Subcutaneous abdominal adipose tissue (tissue), 5 donors: ENCODE measurements at regions not wholly inside any gene's neighbourhood (a gene's known extent, or its start where the extent isn't known, plus 50 kb on each side); places are given as distances from the start of the nearest gene placed in this dataset.

Experiments used
- H3K27ac ChIP-seq: one replicate; pipeline ENCODE4 v1.7.0; 2013; ENCODE audit warnings: low read depth, mild to moderate bottlenecking, inconsistent platforms, low read length, moderate library complexity
- H3K27me3 ChIP-seq, 5 donors: one replicate each; pipeline ENCODE4 v1.7.0; 2013; ENCODE audit warnings: low read length in 5 of 5, inconsistent platforms in 1 of 5; ENCODE audit not compliant: control insufficient read depth in 5 of 5, insufficient read depth in 4 of 5
- H3K36me3 ChIP-seq, 5 donors: one replicate each; pipeline ENCODE4 v1.7.0; 2013; ENCODE audit warnings: low read length in 5 of 5; ENCODE audit not compliant: control insufficient read depth in 5 of 5, insufficient read depth in 5 of 5
- H3K4me1 ChIP-seq, 5 donors: one replicate each; pipeline ENCODE4 v1.7.0; 2013; ENCODE audit warnings: low read length in 5 of 5, mild to moderate bottlenecking in 3 of 5, moderate library complexity in 1 of 5; ENCODE audit not compliant: control insufficient read depth in 5 of 5, insufficient read depth in 5 of 5
- H3K4me3 ChIP-seq, 5 donors: one replicate each; pipeline ENCODE4 v1.7.0; 2013; ENCODE audit warnings: low read length in 5 of 5, low read depth in 1 of 5
- H3K9ac ChIP-seq, 5 donors: one replicate each; pipeline ENCODE4 v1.7.0; 2013; ENCODE audit warnings: low read length in 5 of 5, mild to moderate bottlenecking in 4 of 5, moderate library complexity in 3 of 5
- H3K9me3 ChIP-seq, 5 donors: one replicate each; pipeline ENCODE4 v1.7.0; 2013; ENCODE audit warnings: low read length in 5 of 5; ENCODE audit not compliant: control insufficient read depth in 5 of 5
- donor health status: healthy.
- donor health status: healthy.
- donor health status: healthy.
- donor health status: healthy.
- donor health status: healthy.

DNA sequence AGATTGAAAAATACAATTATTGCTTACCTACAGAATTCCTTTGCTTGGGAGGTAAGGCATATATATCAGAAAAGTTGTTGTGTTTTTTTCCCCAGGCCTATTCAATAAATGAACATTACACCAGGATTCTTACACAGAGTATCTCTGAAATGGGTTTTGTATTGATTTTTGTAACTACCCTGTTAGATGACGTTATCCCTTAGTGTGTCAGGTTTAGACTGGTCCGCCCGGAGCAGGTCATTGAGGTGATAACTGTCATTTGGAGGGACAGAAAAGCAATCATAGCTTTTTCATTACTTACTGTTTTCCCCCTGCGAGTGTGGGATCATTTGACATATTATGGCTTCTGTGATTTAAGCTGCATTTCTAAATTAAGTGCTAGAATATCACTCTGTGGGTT is 715.2 kb upstream of the ADAMTS16 start:
- no peaks in the 10 kb centered on the region for H3K9me3 ChIP-seq
- no peaks in the 10 kb centered on the region for H3K4me1 ChIP-seq
- no peaks in the 10 kb centered on the region for H3K27me3 ChIP-seq
- no peak overlapping the region for H3K4me3 ChIP-seq
- H3K36me3 ChIP-seq, result no peaks in the 10 kb centered on the region
- H3K9ac ChIP-seq, result no peak overlapping the region
- no peak overlapping the region for H3K27ac ChIP-seq

DNA sequence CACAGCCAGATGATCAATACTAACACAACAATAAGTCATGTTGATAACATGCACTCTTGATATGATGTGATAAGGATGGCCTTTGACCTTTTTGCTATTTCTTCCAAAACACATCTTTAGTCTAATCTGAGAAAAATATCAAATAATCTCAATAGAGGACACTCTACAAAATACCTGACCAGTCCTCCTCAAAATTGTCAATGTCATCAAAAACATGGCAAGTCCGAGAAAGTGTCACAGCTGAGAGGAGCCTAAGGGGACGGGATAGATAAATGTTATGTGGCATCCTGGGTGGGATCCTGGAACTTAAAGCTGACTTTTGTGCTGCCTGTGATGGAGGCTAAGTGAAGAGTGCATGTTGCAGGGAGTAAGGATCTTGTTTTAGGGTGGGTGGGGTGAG is 699.6 kb upstream of the ADAMTS16 start:
- no peaks in the 10 kb centered on the region for H3K27me3 ChIP-seq

GRCh38 chr5:4442221-4442620 is 697.9 kb upstream of the ADAMTS16 start:
- no peak overlapping the region for H3K9ac ChIP-seq
- H3K4me3 ChIP-seq, result no peak overlapping the region
- no peak overlapping the region for H3K27ac ChIP-seq
- no peaks in the 10 kb centered on the region for H3K4me1 ChIP-seq
- peaks cover 0 to 12% (median 6%) of the 10 kb centered on the region in 5 donors for H3K9me3 ChIP-seq
- no peaks in the 10 kb centered on the region for H3K27me3 ChIP-seq
- H3K36me3 ChIP-seq, result no peaks in the 10 kb centered on the region

More for the DNA sequence above, 699.6 kb upstream of the ADAMTS16 start:
- Histone ChIP-seq H3K36me3 (no peaks in the 10 kb centered on the region), H3K4me3 (no peak overlapping the region), H3K27ac (no peak overlapping the region), H3K4me1 (no peaks in the 10 kb centered on the region), H3K9me3 (peaks cover 0 to 5% (median 2%) of the 10 kb centered on the region in 5 donors), H3K9ac (no peak overlapping the region)

- Histone ChIP-seq H3K9ac (no peak overlapping the region), H3K4me1 (no peaks in the 10 kb centered on the region), H3K27me3 (no peaks in the 10 kb centered on the region), H3K4me3 (no peak overlapping the region), H3K9me3 (peaks cover 0 to 12% (median 6%) of the 10 kb centered on the region in 5 donors), H3K27ac (no peak overlapping the region), H3K36me3 (no peaks in the 10 kb centered on the region)
These were observed 692.5 kb upstream of the ADAMTS16 start for GRCh38 chr5:4447657-4448056.

GRCh38 chr5:4453655-4454054 is 686.5 kb upstream of the ADAMTS16 start:
- H3K36me3 ChIP-seq, result no peaks in the 10 kb centered on the region
- H3K4me1 ChIP-seq, result no peaks in the 10 kb centered on the region
- no peaks in the 10 kb centered on the region for H3K27me3 ChIP-seq
- no peak overlapping the region for H3K27ac ChIP-seq
- no peaks in the 10 kb centered on the region for H3K9me3 ChIP-seq
- no peak overlapping the region for H3K4me3 ChIP-seq
- no peak overlapping the region for H3K9ac ChIP-seq

GRCh38 chr5:4479426-4479825 is 660.7 kb upstream of the ADAMTS16 start:
- Histone ChIP-seq H3K9ac (no peak overlapping the region), H3K27ac (no peak overlapping the region), H3K9me3 (peaks cover 0 to 4% (median 3%) of the 10 kb centered on the region in 5 donors), H3K27me3 (peaks cover 0 to 6% (median 0%) of the 10 kb centered on the region in 5 donors), H3K4me3 (no peak overlapping the region), H3K4me1 (no peaks in the 10 kb centered on the region), H3K36me3 (no peaks in the 10 kb centered on the region)

DNA sequence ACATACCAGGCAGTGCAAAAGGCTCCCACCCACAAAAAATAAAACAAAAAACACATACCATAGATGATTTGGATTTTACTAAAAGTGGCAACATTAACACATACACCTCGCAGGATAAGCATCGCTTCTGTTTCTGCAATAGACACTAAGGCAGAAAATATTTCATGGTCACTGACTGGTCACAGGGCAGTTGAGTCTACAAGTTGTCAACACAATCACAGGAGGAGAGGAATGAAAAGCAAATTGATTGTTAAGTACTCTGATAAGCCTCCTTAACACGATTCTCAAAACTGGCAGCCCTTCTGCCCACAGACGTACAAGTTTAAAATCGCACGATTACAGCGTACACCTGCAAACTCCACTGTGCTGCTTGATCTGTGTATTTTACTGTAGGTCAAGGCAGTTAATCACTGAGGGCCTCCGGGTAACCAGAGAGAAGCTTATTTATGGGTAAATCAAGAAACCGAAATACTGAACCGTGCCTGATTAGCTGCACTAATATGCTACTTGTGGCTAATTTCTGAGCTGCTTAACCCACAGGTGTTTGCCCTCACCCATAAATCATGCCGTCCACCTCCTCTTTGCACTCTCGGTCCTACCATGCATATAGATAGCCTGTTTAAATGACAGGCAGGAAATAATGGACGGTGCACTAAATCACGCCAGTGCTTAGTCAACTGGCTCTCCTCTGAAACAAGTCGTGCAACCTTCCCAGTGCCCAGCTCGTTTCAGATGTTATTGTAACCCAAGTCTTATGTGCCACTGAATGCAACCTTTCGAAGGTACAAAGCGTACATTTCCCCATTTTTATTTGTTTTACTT is 659.4 kb upstream of the ADAMTS16 start:
- no peak overlapping the region for H3K4me3 ChIP-seq
- H3K9me3 ChIP-seq, result peaks cover 0 to 4% (median 3%) of the 10 kb centered on the region in 5 donors
- H3K36me3 ChIP-seq, result no peaks in the 10 kb centered on the region
- H3K27ac ChIP-seq, result no peak overlapping the region
- H3K9ac ChIP-seq, result no peak overlapping the region
- peaks cover 0 to 6% (median 0%) of the 10 kb centered on the region in 5 donors for H3K27me3 ChIP-seq
- no peaks in the 10 kb centered on the region for H3K4me1 ChIP-seq

- Histone ChIP-seq H3K4me1 (no peaks in the 10 kb centered on the region), H3K36me3 (no peaks in the 10 kb centered on the region), H3K27me3 (no peaks in the 10 kb centered on the region), H3K27ac (no peak overlapping the region), H3K9me3 (peaks cover 0 to 2% (median 0%) of the 10 kb centered on the region in 5 donors), H3K9ac (no peak overlapping the region), H3K4me3 (no peak overlapping the region)
These were observed 652.5 kb upstream of the ADAMTS16 start for GRCh38 chr5:4487581-4487980.

GRCh38 chr5:4511996-4512656 is 628.0 kb upstream of the ADAMTS16 start:
- peaks cover 0 to 8% (median 5%) of the 10 kb centered on the region in 5 donors for H3K27me3 ChIP-seq
- H3K9ac ChIP-seq, result no peak overlapping the region

DNA sequence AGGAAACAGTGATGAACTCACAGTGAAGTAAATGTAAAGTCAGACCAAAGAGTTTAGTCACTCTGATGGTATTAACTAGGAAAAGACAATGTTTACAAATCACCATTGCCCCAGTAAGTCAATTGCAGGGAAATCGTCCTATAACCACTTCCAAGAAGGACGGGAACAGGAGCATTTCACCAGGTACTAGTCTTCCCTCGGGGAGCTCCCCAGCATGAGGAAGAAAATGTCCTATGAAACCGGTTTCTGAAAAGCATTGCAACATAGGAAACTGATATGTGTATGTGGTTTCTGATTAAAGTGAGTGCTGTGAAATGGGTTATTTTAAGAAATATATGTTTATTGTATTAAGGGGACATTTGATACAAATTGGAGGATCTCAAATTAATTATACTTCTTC is 626.7 kb upstream of the ADAMTS16 start:
- Histone ChIP-seq H3K4me3 (no peak overlapping the region), H3K9me3 (no peaks in the 10 kb centered on the region), H3K27ac (no peak overlapping the region), H3K36me3 (no peaks in the 10 kb centered on the region), H3K9ac (no peak overlapping the region), H3K4me1 (peaks cover 0 to 11% (median 2%) of the 10 kb centered on the region in 5 donors), H3K27me3 (peaks cover 0 to 8% (median 5%) of the 10 kb centered on the region in 5 donors)

More at GRCh38 chr5:4511996-4512656, 628.0 kb upstream of the ADAMTS16 start:
- Histone ChIP-seq H3K4me1 (peaks cover 0 to 11% (median 2%) of the 10 kb centered on the region in 5 donors), H3K36me3 (no peaks in the 10 kb centered on the region), H3K9me3 (no peaks in the 10 kb centered on the region), H3K27ac (no peak overlapping the region), H3K4me3 (peak overlapping the region; percentile 17 to 48 (median 36))
